ENCODE measurements at regions not wholly inside any gene's neighbourhood (a gene's known extent, or its start where the extent isn't known, plus 50 kb on each side); places are given as distances from the start of the nearest gene placed in this dataset.

- TF ChIP-seq EP300 (IDR thresholded peaks at IDR 0.05; ENCODE audit: borderline replicate concordance) (no peak), EGR1 (IDR thresholded peaks at IDR 0.05) (no peak), TEAD4 (IDR thresholded peaks at IDR 0.05) (no peak), CREB1 (IDR thresholded peaks at IDR 0.05; ENCODE audit: low read depth) (no peak), REST (IDR thresholded peaks at IDR 0.05; ENCODE audit: low read depth) (no peak)
These were observed 184.7 kb downstream of the LACC1 start for GRCh38 chr13:44064357-44064756.

- TF ChIP-seq TCF12 (IDR thresholded peaks at IDR 0.05; ENCODE audit: low read depth): no peak
- no peak for TF ChIP-seq RAD21 (IDR thresholded peaks at IDR 0.05; ENCODE audit: low read depth)
- TF ChIP-seq TEAD4 (IDR thresholded peaks at IDR 0.05): no peak
These were observed 188.5 kb downstream of the LACC1 start for GRCh38 chr13:44068169-44068568.

DNA sequence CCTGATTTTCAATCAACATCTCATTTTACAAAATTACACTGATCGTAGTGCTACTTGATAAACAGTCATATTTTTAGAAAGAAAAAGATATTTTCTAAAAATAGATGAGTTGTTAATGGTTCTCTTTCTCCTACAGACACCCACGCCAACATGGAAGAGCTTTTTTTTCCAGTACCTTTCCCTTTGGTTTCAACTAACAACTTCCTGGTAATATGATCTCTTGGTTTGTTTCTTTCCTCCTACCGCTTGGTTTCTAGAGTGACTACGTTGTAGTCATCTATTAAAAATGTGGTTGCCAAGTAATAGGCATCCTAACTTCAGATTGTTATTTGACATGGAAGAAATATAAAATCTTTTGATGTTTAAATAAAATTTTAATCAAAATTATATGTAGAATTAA, 189.0 kb downstream of the LACC1 start:
- TF ChIP-seq CREB1 (IDR thresholded peaks at IDR 0.05; ENCODE audit: low read depth) (no peak), EP300 (IDR thresholded peaks at IDR 0.05; ENCODE audit: borderline replicate concordance) (no peak), RAD21 (IDR thresholded peaks at IDR 0.05; ENCODE audit: low read depth) (no peak)

DNA sequence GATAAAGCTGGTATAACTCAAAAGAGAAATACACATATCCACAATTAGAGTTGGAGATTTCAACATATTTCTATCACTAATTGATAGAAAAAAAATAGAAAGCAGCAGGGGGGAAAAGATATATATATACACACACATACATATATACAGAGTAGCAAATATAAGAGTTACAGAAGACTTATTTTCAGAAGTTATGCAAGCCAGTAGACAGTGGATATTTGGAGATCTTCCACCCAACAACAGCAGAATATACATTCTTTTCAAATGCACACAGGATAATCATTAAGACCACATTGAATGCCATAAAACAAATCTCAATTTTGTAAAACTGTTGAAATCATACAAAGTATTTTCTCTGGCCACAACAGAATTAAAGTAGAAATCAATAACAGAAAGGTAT, 192.8 kb downstream of the LACC1 start:
- TF ChIP-seq ZBTB7A (IDR thresholded peaks at IDR 0.05; ENCODE audit: low read depth) (no peak), YY1 (IDR thresholded peaks at IDR 0.05; ENCODE audit: low read depth) (no peak), FOXM1 (IDR thresholded peaks at IDR 0.05; ENCODE audit: borderline replicate concordance, low read depth) (no peak), REST (IDR thresholded peaks at IDR 0.05; ENCODE audit: low read depth) (no peak), CREB1 (IDR thresholded peaks at IDR 0.05; ENCODE audit: low read depth) (no peak), TEAD4 (IDR thresholded peaks at IDR 0.05) (no peak), CEBPB (IDR thresholded peaks at IDR 0.05) (no peak), EP300 (IDR thresholded peaks at IDR 0.05; ENCODE audit: borderline replicate concordance) (no peak), NFIC (IDR thresholded peaks at IDR 0.05) (no peak), EGR1 (IDR thresholded peaks at IDR 0.05) (no peak), TAF1 (IDR thresholded peaks at IDR 0.05; ENCODE audit: low read depth) (no peak), TCF12 (IDR thresholded peaks at IDR 0.05; ENCODE audit: low read depth) (no peak), MAX (IDR thresholded peaks at IDR 0.05) (no peak), RAD21 (IDR thresholded peaks at IDR 0.05; ENCODE audit: low read depth) (no peak)
- TF ChIP-seq, protein P1, sequence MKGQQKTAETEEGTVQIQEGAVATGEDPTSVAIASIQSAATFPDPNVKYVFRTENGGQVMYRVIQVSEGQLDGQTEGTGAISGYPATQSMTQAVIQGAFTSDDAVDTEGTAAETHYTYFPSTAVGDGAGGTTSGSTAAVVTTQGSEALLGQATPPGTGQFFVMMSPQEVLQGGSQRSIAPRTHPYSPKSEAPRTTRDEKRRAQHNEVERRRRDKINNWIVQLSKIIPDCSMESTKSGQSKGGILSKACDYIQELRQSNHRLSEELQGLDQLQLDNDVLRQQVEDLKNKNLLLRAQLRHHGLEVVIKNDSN (IDR thresholded peaks at IDR 0.05): no peak

- TF ChIP-seq EGR1 (IDR thresholded peaks at IDR 0.05) (no peak), TAF1 (IDR thresholded peaks at IDR 0.05; ENCODE audit: low read depth) (no peak), REST (IDR thresholded peaks at IDR 0.05; ENCODE audit: low read depth) (no peak), FOXM1 (IDR thresholded peaks at IDR 0.05; ENCODE audit: borderline replicate concordance, low read depth) (no peak), TCF12 (IDR thresholded peaks at IDR 0.05; ENCODE audit: low read depth) (no peak), MAX (IDR thresholded peaks at IDR 0.05) (no peak), EP300 (IDR thresholded peaks at IDR 0.05; ENCODE audit: borderline replicate concordance) (no peak), YY1 (IDR thresholded peaks at IDR 0.05; ENCODE audit: low read depth) (no peak), CREB1 (IDR thresholded peaks at IDR 0.05; ENCODE audit: low read depth) (no peak), CEBPB (IDR thresholded peaks at IDR 0.05) (no peak), NFIC (IDR thresholded peaks at IDR 0.05) (no peak), RAD21 (IDR thresholded peaks at IDR 0.05; ENCODE audit: low read depth) (no peak), TEAD4 (IDR thresholded peaks at IDR 0.05) (no peak), ZBTB7A (IDR thresholded peaks at IDR 0.05; ENCODE audit: low read depth) (no peak)
- TF ChIP-seq, protein P1 (IDR thresholded peaks at IDR 0.05): no peak
These were observed 194.9 kb downstream of the LACC1 start for GRCh38 chr13:44074611-44075010.
